ENCODE measurements at regions not wholly inside any gene's neighbourhood (a gene's known extent, or its start where the extent isn't known, plus 50 kb on each side); places are given as distances from the start of the nearest gene placed in this dataset.

DNA sequence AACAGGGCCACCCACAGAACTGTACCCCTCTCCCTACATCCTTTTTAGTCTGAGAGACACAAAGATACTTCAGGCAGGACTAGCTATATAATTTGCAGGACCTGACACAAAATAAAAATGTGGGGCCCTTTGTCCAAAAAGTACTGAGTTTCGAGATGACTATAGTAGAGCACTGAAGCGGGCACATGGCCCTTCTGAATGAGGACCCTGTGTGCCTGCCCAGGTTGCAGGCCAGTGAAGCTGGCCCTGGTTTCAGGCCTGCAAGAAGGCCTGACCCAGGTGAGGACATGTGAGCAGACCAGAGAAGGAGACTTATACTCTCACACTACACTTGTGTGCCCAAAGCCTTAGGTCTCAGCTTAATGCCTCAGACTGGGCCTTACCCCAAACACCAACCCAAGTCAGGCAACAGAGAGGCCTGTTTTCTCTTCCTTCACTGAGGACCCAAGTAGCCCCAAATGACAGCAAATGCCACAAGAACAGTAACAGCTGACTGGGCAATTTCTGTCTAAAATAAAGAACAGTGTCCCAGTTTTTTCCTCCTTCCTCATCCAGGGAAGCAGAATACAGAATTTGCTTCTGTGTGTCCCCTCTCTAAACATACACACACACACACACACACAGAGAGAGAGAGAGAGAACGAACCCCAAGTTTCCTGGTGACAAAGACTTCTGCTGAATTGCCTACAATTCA, 100.9 kb upstream of the ARHGEF3 start:
- DNase-seq (ENCODE audit: low read depth in 2 of 3, low spot score in 1 of 3): no peak

GRCh38 chr3:56900801-56901200, 99.1 kb upstream of the ARHGEF3 start:
- no peak for DNase-seq (ENCODE audit: low read depth in 2 of 3, low spot score in 1 of 3)

DNA sequence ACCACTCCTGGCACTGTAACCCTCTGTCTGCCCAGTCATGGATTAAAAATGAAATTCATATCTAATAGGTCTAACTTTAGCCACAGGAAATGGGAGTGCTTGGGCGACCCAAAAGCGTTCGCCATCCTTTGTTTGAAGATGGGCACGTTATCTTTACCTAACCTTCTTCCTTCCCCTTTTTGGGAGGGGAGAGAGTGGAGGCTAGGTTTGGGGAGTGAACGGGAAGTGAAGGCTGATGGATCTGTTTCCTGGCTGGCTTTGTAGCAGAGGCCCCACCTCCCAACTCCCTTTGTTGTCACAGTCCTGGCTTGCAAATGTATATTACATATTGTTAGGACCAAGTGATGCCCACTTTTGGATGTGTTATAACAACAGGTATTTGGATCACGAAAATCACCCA, 98.1 kb upstream of the ARHGEF3 start:
- no peak for DNase-seq (ENCODE audit: low read depth in 2 of 3, low spot score in 1 of 3)

GRCh38 chr3:56899078-56899477, 97.3 kb upstream of the ARHGEF3 start:
- no peak for DNase-seq (ENCODE audit: low read depth in 2 of 3, low spot score in 1 of 3)

DNA sequence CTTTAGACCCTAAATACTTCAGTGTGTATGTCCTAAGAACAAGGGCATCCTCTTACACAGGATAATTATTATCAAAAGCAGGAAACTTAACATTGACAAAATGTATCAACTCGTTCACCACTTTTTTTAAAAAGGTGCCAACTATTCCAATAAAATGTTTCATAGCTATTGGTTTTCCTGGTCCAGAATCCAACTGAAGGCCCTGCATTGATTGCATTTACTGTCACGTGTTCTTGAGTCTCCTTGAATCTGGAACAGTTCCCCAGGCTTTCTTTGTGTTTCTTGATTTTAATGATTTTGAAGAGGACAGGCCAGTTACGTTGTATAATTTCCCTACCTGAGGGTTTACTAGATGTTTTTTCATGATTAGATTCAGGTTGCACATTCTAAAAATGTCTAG, 94.6 kb upstream of the ARHGEF3 start:
- no peak for DNase-seq (ENCODE audit: low read depth in 2 of 3, low spot score in 1 of 3)

GRCh38 chr3:56894881-56895431, 93.2 kb upstream of the ARHGEF3 start:
- no peak for DNase-seq (ENCODE audit: low read depth in 2 of 3, low spot score in 1 of 3)

- DNase-seq (ENCODE audit: low read depth in 2 of 3, low spot score in 1 of 3): no peak
Measured at GRCh38 chr3:56890448-56891091, 88.8 kb upstream of the ARHGEF3 start.

- no peak for DNase-seq (ENCODE audit: low read depth in 2 of 3, low spot score in 1 of 3)
Measured at GRCh38 chr3:56889131-56889530, 87.4 kb upstream of the ARHGEF3 start.

DNA sequence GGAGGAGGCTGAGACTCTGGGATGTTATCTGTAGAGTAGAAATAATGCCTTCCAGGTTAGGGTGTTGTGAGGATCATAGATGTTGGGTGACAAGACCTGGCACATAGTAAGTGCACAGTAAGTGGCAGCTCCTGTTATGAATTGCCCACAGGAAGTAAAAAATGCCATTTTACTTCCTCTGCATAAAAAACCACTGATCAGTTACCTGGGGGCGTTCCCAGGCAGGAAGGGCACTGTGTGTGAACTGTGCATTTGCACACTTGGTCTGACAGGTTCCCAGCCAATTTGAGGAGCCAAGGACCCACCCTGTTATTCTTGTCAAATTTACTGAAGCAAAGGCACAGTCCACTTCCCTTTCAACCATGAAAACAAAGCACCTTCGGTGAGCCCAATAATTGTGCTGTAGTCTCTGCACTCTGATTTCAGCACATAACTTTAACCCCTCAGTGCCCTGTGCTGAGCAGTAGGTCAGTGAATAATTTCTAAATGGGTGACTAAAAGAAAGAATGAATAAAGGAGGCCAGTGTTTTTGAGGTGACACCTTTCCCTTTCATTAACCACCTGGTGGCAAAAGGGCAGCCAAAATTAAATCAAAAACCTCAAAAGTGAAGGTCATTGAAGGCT, 85.8 kb upstream of the ARHGEF3 start:
- no peak for DNase-seq (ENCODE audit: low read depth in 2 of 3, low spot score in 1 of 3)

- no peak for DNase-seq (ENCODE audit: low read depth in 2 of 3, low spot score in 1 of 3)
Measured at GRCh38 chr3:56886314-56886713, 84.6 kb upstream of the ARHGEF3 start.

DNA sequence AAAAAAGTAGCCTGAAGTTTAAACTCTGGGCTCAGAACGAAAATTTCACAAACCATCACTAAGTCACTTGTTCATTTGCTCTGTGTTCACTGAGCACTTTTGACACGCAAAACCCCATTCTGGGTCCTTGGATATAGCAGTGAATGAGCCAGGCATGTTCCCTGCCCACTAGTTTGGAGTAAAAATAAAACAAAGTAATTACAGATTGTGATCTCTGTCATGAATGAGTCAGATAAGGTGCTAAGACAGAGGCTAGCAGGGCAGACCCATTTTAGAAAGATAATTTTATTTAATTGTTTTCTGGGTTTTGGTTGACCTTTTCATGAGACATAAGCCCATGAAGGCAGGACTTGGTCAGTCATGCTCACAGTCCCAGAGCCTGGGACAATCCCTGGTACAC, 84.1 kb upstream of the ARHGEF3 start:
- no peak for DNase-seq (ENCODE audit: low read depth in 2 of 3, low spot score in 1 of 3)

DNA sequence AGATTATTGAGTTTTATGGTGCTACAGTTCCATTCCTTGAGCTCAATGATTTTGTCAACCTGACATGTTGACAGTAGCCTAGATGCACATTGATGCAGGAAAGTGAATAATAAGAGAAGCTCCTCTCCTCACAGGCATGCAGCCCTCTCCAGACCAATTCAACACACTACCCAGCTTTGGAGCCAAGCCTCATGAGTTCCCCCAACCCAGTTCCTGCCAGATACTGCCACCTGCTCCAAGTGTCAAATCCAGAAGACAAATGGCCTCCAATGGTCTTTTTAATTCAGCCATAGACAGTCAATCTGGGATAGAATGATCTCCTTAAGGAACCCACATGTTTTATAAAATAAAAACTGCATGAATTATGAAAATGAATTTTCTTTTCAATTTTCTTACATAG, 83.7 kb upstream of the ARHGEF3 start:
- no peak for DNase-seq (ENCODE audit: low read depth in 2 of 3, low spot score in 1 of 3)

- no peak for DNase-seq (ENCODE audit: low read depth in 2 of 3, low spot score in 1 of 3)
Measured at GRCh38 chr3:56884387-56884786, 82.6 kb upstream of the ARHGEF3 start.

- DNase-seq (ENCODE audit: low read depth in 2 of 3, low spot score in 1 of 3): no peak
Measured at GRCh38 chr3:56883828-56884227, 82.1 kb upstream of the ARHGEF3 start.

- no peak for DNase-seq (ENCODE audit: low read depth in 2 of 3, low spot score in 1 of 3)
Measured at GRCh38 chr3:56882896-56883295, 81.1 kb upstream of the ARHGEF3 start.

- no peak for DNase-seq (ENCODE audit: low read depth in 2 of 3, low spot score in 1 of 3)
Measured at GRCh38 chr3:56881841-56882240, 80.1 kb upstream of the ARHGEF3 start.

DNA sequence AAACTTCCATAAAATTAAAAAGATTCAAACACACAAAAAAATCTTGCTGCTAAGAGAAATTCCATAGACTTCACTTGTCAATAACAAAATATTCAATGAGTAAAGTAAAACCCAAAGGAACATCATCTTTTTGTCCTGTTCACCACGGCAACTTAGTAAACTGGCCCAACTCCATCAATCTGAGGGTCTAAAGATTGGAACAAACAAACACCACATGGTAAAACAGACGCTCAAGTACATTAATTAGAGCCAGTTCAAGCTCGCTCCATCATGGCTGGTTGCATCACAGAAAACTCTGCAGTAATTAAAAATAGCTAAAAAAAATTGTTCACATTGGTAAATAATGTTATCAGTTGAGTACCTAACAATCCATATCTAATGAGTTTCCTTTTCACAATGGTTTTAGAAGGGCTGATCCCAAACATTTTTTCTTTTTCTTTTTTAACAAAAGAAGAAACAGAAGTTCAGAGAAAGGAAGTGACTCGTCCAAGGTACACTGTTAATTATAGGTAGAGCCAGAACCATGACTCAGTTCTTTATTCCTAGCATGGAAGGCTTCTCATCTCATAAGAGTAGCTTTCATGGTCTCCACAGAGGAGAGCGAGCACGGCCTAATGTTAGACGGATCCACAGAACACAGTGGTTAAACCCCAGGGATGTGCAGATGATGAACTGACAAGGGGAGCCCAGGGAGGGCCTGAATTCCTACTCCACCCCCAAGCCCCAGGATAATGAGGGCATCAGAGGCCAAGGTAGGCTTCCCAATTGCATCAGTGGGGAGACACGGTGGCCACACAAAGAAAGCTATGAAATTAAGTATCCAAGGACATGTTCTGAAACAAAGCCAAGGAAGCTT, 79.2 kb upstream of the ARHGEF3 start:
- no peak for DNase-seq (ENCODE audit: low read depth in 2 of 3, low spot score in 1 of 3)

GRCh38 chr3:56879436-56880215, 77.9 kb upstream of the ARHGEF3 start:
- no peak for DNase-seq (ENCODE audit: low read depth in 2 of 3, low spot score in 1 of 3)

- DNase-seq (ENCODE audit: low read depth in 2 of 3, low spot score in 1 of 3): peak in 2 of 3 donors; percentile 43 to 53
Measured at GRCh38 chr3:56878074-56878473, 76.3 kb upstream of the ARHGEF3 start.

- DNase-seq (ENCODE audit: low read depth in 2 of 3, low spot score in 1 of 3): no peak
Measured at GRCh38 chr3:56876916-56877315, 75.2 kb upstream of the ARHGEF3 start.

DNA sequence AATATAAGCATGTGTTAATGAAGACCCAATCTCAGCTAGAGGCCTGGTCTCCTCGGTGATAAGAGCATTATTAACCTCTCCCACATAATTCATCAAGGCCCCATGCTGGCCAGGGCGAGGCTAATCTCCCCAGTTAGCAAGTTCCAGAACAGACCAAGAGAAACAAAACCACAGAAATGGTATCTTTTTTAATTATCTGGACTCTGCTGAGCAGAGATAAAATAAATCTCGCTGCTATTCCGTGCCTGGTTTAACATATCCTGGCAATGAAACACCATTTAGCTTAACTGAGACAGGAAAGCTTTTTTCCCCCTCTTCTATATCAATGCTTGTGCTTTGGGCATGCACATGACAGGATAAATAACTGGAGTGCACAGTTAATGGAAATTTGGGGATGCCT, 72.5 kb upstream of the ARHGEF3 start:
- DNase-seq (ENCODE audit: low read depth in 2 of 3, low spot score in 1 of 3): no peak

Data from stimulated activated CD4-positive, alpha-beta T cell treated with anti-CD3 and anti-CD28 coated beads, Interleukin-12 subunit alpha, Interleukin-12 subunit beta, amount 100 ng/mL, for 48 hours (primary cell).